Muscle of leg (tissue), 3 donors: ENCODE measurements at regions not wholly inside any gene's neighbourhood (a gene's known extent, or its start where the extent isn't known, plus 50 kb on each side); places are given as distances from the start of the nearest gene placed in this dataset.

Experiments
- DNase-seq: peaks from one replicate; pipeline ENCODE4 v3.0.0; 2013
- H3K27ac ChIP-seq: one replicate; pipeline ENCODE4 v1.5.1; 2013; ENCODE audit warnings: mild to moderate bottlenecking, low read length, control low read depth
- H3K27me3 ChIP-seq: one replicate; pipeline ENCODE4 v1.6.1; 2013; ENCODE audit warnings: low read length; ENCODE audit not compliant: control insufficient read depth, insufficient read depth
- H3K36me3 ChIP-seq: one replicate; pipeline ENCODE4 v1.6.1; 2013; ENCODE audit warnings: low read length; ENCODE audit not compliant: control insufficient read depth, insufficient read depth
- H3K4me1 ChIP-seq: one replicate; pipeline ENCODE4 v1.6.1; 2013; ENCODE audit warnings: low read length; ENCODE audit not compliant: control insufficient read depth, insufficient read depth
- H3K4me3 ChIP-seq: one replicate; pipeline ENCODE4 v1.5.1; 2013; ENCODE audit warnings: low read length, control low read depth
- H3K9me3 ChIP-seq: replicated peaks from 2 replicates; pipeline ENCODE4 v1.6.1; 2013; ENCODE audit warnings: low read depth, low read length; ENCODE audit not compliant: control insufficient read depth
- WGBS: methylation state at CpG from one replicate; pipeline ENCODE4 v1.1.5; 2013; ENCODE audit warnings: missing lambda C conversion rate; ENCODE audit not compliant: insufficient coverage; 5-methylcytosine and 5-hydroxymethylcytosine counted together

DNA sequence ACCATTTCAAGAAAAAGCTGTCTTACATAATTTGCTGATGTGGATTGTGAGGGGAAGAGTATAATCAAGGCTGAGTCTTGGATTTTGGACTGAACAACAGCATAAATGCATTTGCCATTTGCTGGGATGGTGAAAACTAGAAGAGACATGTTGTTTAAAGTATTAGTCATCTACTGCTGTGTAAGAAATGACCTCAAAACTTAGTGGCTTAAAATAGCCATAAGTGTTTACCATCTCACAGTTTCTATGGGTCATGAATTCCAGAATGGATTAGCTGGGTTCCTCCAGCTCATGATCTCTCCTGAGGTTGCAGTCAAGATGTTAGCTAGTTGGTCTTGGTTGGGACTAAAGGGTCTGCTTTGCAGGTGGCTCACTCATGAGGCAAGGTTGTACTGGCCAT is 66.2 kb downstream of the SCN11A start:
- Histone ChIP-seq H3K4me1 (no peaks in the 10 kb centered on the region), H3K4me3 (no peak overlapping the region), H3K9me3 (no peaks in the 10 kb centered on the region), H3K36me3 (no peaks in the 10 kb centered on the region), H3K27me3 (no peaks in the 10 kb centered on the region), H3K27ac (no peak overlapping the region)
- DNase-seq, result no peak

DNA sequence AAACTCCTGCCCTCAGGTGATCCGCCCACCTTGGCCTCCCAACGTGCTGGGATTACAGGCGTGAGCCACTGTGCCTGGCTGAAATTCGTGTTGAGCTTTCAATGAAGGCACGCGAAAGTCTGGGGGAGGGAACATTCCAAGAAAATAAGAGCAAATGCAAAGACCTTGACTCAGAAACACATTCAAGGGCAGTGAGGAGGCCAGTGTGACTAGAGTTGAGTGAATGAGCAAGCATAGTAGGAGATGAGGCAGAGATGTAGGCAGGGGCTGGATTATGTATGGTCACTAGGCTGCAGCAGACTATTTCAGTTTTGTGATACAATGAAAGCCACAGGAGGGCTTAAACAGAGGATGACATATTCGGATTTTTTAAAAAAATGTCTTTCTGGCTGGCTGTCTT is 67.0 kb downstream of the SCN11A start:
- 88% methylated on average over 4 of the region's 7 CpGs for WGBS

DNA sequence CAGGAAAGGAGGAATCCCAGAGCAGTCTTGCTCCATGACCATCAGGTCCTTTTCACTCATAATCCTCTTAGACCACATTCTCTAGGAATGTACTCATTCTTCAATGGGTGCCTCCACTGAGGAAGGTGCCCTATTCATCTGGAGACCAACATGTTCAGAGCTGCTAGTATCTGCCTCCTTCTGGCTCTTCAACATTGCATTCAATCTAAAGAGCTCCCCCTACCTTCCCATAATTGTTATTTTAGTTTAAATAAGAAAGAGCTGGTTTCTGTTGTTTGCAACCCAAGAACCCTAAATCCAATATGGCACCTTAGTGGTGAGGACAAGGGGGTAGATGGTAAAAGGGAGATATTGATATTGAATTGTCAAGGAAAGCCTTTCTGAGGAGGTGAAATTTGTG is 67.6 kb downstream of the SCN11A start:
- no peaks in the 10 kb centered on the region for H3K27me3 ChIP-seq
- no peaks in the 10 kb centered on the region for H3K4me1 ChIP-seq
- DNase-seq, result no peak

More for the DNA sequence above, 67.0 kb downstream of the SCN11A start:
- Histone ChIP-seq H3K27ac (no peak overlapping the region), H3K4me3 (no peak overlapping the region), H3K27me3 (no peaks in the 10 kb centered on the region), H3K4me1 (no peaks in the 10 kb centered on the region), H3K9me3 (no peaks in the 10 kb centered on the region), H3K36me3 (no peaks in the 10 kb centered on the region)
- DNase-seq, result no peak

DNA sequence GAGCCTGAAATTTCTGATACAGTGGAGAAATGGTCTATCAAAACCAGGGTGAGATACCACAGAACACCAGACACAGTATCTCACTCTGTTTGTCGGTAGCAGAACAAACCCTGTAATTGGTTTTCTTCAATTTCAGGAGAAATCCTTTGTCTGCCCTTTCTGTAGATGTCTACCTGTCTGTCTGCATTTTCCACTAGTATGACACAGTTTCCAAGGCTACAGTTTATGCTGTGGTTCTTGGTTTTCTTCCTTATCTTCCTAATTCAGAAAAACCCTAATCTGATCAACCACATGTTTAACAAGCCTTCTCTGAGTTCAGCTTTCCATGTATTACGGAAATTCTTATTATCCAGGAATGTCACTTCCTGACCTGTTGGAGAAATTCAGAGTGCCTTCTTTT is 70.8 kb downstream of the SCN11A start:
- H3K4me1 ChIP-seq, result no peaks in the 10 kb centered on the region
- H3K27me3 ChIP-seq, result no peaks in the 10 kb centered on the region
- no peak for DNase-seq
- WGBS, result no CpG with 5 or more reads among the region's 2 CpGs
- H3K36me3 ChIP-seq, result no peaks in the 10 kb centered on the region
- H3K4me3 ChIP-seq, result no peak overlapping the region
- H3K9me3 ChIP-seq, result no peaks in the 10 kb centered on the region
- no peak overlapping the region for H3K27ac ChIP-seq

More for the DNA sequence above, 67.6 kb downstream of the SCN11A start:
- H3K4me3 ChIP-seq, result no peak overlapping the region
- no peaks in the 10 kb centered on the region for H3K9me3 ChIP-seq
- no peaks in the 10 kb centered on the region for H3K36me3 ChIP-seq
- no peak overlapping the region for H3K27ac ChIP-seq

DNA sequence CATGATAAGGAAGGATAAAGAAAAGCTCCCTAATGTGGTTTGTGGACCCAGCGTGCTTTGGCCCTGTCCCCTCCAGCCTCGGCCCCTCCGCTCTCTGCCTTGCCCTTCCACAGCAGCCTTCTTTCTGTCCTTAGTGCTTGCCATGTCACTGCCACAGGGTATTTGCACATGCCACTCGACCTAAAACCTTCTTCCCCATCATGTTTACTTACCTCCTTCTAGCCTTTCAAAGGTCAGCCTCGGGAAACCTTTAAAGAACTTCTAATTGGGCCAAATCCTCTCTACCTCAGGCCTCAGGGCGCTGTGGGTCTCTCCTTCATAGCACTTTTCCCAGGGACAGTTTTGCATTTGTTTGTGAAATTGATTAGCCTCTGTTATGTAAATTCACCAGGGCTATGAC is 73.0 kb downstream of the SCN11A start:
- Histone ChIP-seq H3K27me3 (no peaks in the 10 kb centered on the region), H3K36me3 (no peaks in the 10 kb centered on the region), H3K27ac (no peak overlapping the region), H3K4me1 (no peaks in the 10 kb centered on the region), H3K4me3 (no peak overlapping the region), H3K9me3 (no peaks in the 10 kb centered on the region)
- no peak for DNase-seq
- WGBS, result 73% methylated on average over 4 of the region's 6 CpGs

DNA sequence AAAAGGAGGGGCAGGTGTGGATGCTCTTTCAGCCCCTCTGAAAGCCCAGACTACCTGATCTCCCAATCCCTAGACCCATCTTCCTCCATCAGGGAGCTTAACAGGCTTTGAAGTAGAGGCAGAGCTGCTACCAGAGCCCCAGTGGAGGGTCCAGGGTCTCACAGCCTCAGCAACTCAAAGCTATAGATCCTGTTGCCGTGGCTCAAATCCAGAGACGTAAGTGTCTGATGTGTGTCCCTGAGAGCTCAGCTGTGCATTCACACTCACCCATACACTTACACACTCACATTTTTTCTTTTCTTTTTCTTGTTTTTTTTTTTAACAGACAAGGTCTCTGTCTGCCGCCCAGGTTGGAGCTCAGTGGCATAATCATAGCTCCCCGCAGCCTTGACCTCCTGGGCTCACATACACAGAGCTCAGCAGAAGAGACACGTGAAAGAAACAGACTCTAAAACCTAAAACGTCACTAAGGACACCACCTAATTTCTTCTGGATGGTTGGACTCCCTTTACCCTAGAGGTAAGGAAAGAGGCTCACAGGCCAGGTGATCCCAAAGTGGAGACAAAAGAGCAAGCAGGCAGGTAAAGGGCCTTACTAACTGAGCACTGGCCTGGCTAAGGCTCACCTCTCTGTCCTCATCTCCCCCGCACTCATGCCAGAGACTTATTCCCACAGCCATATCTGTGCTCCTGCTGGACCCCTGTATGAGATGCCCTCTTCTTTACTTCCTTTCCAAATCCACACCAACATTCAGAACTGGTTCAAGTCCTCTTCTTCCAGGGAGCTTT is 80.7 kb downstream of the SCN11A start:
- no peak overlapping the region for H3K27ac ChIP-seq
- no peaks in the 10 kb centered on the region for H3K27me3 ChIP-seq
- no peaks in the 10 kb centered on the region for H3K36me3 ChIP-seq
- no peaks in the 10 kb centered on the region for H3K4me1 ChIP-seq
- H3K4me3 ChIP-seq, result no peak overlapping the region
- H3K9me3 ChIP-seq, result no peaks in the 10 kb centered on the region
- 84% methylated on average over 6 of the region's 7 CpGs for WGBS
- DNase-seq, result no peak

DNA sequence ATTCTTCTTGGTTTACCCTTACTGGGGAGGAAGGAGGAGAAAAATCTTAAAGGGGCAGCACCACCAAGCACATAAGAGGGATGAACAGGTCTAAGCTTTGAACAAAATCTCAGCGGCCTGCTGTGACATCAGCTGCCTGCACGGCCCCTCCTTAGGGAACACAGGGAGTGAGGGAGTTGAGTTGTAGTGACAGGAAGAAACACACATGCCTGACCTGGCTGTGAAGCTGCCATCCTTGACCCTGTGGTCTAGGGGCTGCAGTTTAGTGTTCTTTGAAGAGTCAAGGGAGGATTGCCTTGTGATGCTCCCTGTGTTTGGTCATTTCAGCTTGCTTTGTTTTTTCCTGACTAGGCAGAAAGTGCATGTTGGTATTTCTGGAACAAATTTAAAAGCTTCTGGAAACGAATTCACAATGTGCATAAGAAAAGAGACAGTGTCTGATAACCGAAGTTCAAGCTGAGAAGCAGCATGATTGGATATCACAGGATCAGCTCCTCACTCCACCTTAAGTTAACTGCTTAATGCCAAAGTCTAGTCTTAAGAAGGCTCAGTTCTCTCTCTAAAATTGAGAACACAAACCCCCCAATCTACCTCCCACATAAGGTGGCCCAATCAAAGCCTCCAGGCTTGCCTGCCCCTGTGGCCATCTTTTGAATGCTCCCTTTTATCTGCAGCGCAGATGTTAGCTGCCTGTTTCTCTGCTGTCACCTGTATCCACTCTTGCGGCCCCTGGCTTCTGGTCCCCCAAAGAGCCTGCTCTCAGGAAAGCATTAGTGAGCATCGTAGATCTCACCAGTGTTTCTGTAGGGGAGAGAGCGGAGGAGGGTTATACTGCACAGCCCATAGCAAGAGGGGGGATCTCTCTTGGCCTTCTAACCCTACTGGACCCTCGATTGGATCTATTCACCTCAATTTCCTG is 82.2 kb downstream of the SCN11A start:
- Histone ChIP-seq H3K27me3 (no peaks in the 10 kb centered on the region), H3K27ac (no peak overlapping the region), H3K36me3 (no peaks in the 10 kb centered on the region), H3K4me3 (no peak overlapping the region), H3K4me1 (no peaks in the 10 kb centered on the region), H3K9me3 (no peaks in the 10 kb centered on the region)
- DNase-seq, result no peak
- WGBS, result 25% methylated on average over 8 of the region's 9 CpGs

DNA sequence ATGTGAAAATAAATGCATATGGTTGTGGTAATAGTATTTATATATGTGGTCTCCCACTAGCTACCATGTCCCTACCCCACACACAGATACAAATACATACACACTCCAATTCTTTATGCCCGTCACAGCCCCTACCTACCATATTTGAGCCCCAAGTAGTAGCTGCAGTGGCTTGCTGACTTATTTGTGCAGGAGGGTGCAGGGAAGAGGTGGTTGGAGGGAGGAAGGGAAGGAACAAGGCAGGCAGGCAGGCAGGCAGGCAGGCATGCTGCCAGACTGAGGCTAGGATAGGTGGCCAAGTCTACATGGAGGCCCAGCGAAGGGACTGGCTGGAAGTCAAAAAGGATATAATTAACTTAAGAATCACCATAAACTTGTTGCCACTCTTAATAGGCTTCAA is 82.9 kb downstream of the SCN11A start:
- no peaks in the 10 kb centered on the region for H3K36me3 ChIP-seq
- no peak overlapping the region for H3K27ac ChIP-seq
- no peaks in the 10 kb centered on the region for H3K4me1 ChIP-seq
- no peak overlapping the region for H3K4me3 ChIP-seq
- H3K27me3 ChIP-seq, result no peaks in the 10 kb centered on the region
- WGBS, result no CpG with 5 or more reads among the region's 2 CpGs
- no peaks in the 10 kb centered on the region for H3K9me3 ChIP-seq
- no peak for DNase-seq

DNA sequence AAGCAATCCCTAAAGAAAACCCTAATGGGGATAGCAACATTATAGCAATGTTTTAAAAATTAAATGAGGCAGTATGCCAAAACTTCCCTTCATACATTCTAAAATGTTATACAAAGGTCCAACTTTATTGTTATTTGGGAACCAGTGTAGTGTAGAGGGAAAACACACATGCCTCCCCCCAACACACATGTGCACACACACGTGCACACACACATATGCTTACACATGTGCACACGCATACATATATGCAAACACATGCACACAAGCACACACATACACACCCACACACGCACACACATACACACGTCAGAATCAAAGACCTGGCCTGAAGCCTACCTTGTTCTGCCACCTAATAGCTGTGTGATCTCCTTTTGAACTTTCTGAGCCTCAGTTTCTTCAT is 83.3 kb downstream of the SCN11A start:
- Histone ChIP-seq H3K27me3 (no peaks in the 10 kb centered on the region), H3K36me3 (no peaks in the 10 kb centered on the region), H3K4me3 (no peak overlapping the region), H3K4me1 (no peaks in the 10 kb centered on the region), H3K27ac (no peak overlapping the region), H3K9me3 (no peaks in the 10 kb centered on the region)
- DNase-seq, result no peak
- 83% methylated on average over 3 of the region's 4 CpGs for WGBS

DNA sequence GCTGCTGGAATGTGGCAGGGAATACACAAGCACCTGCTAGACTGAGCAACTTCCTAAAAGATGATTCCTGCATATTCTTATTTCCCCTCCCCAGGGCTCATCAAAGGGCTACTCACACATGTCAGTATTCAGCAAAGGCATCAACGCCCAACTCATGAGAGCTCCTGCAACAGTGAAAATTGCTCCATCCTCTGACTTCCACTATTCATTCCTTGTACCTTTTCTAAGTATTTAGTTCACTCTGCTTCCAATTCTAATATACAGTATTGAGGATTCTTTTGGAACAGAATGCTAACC is 84.1 kb downstream of the SCN11A start:
- Histone ChIP-seq H3K36me3 (no peaks in the 10 kb centered on the region), H3K27me3 (no peaks in the 10 kb centered on the region), H3K4me1 (no peaks in the 10 kb centered on the region), H3K27ac (no peak overlapping the region), H3K9me3 (no peaks in the 10 kb centered on the region), H3K4me3 (no peak overlapping the region)
- no peak for DNase-seq
- WGBS, result no CpG with 5 or more reads among the region's 1 CpG
